ENCODE measurements at regions not wholly inside any gene's neighbourhood (a gene's known extent, or its start where the extent isn't known, plus 50 kb on each side); places are given as distances from the start of the nearest gene placed in this dataset.
"Not testable (repeated sequence)": the region's sequence is repeated elsewhere in the genome, so short reads cannot be mapped to it uniquely, and the experiment has no call there.

DNA sequence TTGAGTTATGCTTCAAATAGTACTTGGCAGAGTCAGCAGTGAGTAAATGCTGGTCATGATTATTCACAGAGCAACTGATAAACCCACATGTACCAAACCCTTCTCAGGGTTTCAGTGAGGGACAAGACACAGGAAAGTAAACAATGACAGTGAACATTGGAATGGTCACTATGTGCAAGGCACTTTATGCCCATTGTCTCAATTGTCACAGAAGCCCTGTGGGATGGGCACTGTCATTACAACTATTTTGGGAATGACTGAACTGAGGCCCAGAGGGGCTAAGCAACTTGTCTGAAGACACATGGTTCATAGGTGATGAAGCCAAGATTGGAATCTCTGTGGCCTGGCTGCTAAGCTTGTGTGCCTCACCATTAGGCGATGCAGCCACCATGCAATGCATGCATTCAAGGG lies 238.5 kb downstream of the RBM19 start:
- no peak for DNase-seq (ENCODE audit: low read depth in 2 of 3, low spot score in 2 of 3)

DNA sequence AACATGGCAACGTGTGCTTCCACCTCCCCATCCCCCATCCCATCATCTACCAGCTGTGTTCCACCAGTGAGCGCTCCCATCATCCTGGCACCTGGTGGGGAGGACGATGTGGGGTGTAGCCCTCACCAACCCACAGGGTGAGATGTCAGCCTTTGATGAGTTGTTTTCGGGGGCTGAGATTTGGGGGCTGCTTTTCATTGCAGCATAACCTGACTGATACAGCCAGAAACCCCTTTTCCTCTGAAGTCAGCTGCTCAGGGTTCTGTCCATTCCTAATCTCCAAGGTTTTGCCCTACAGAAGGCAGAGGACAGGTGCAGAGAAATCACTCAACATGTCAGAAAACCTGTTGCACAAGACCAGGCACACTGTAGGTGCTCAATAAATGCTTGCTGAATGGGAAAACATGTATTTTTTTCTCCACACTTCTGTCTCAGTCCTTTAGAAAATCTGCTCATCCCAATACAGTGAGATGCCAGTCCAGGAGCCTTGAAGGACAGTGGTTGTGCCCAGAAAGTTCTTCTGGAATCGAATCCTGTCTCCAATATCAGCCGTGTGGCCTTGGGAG lies 239.8 kb downstream of the RBM19 start:
- no peak for DNase-seq (ENCODE audit: low read depth in 2 of 3, low spot score in 2 of 3)

DNA sequence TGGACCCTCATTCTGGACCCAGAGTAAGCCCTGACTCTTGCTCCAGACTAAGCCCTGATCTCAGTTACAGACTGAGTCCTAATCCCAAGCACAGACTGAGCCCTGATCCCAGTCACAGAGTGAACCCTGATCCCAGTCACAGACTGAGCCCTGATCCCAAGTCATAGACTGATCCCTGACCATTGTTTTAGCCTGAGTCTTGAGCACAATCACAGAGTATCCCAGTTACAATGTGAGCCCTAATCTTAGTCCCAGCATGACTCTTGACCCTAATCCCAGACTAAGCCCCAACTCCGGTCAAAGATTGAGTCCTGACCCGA lies 240.6 kb downstream of the RBM19 start:
- no peak for DNase-seq (ENCODE audit: low read depth in 2 of 3, low spot score in 2 of 3)

DNA sequence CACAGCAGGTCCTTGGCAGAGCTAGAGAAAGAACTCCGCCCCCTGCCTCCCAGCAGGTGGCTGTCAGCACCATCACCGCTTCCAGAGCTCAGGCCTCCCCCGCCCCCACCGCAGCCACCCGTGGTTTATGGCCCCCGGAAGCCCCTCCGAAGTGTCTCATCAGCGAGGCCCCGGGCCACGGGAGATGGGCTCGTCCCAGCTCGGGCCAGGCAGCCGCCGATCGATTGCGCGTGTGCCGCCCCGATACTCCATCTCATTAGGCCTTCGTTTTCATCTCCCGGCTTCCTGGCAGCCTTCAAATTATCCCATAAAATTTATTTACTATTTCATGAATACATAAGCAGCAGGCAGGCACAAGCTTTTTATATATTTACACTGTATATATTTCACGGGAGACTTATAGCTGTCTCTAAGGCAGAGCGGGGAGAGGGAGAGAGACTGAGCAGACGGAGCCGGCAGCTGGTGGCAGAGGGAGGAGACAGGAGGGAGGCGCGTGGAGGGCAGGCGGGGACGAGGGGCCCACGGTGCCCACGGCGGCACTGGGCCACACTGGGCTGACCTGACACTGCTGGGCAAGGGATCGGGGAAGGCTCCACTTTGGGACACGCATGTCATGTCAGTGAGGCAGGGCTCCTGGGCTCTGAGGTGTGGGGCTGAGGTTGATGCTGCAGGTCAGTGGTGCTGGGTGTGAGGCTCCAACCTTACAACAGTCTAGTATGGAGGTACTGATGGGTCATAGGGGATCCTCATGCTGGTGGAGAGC lies 241.2 kb downstream of the RBM19 start:
- no peak for DNase-seq (ENCODE audit: low read depth in 2 of 3, low spot score in 2 of 3)

DNA sequence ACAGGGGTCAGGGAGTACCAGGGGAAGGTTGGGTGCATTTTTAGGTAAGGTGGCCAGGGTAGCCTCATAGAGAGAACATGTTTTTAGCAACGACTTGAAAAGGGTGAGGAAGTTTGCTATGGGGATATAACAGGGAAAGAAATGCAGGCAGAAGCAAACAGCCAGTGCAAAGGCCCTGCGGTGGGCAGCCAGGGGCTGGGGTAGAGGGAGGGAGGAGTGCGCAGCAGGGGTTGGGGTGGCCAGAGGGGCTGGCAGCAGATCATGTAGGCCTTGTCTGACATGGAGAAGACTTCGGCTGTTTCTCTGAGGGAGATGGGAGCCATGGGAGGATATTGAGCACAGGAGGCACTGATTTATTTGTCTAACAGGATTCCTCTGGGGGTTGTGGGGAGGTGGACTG lies 242.5 kb downstream of the RBM19 start:
- no peak for DNase-seq (ENCODE audit: low read depth in 2 of 3, low spot score in 2 of 3)

DNA sequence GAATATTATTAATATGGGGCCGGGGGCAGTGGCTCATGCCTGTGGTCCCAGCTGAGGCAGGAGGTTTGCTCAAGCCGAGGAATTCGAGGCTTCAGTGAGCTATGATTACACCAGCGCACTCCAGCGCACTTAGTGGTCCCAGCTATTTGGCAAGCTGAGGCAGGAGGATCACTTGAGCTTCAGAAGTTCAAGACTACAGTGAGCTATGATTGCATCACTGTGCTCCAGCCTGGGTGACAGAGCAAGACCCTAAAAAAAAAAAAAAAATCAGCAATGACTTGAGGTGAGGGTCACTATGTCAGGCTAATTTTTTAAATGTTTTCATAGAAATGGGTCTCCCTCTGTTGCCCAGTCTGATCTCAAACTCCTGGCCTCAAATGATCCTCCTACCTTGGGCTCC lies 243.4 kb downstream of the RBM19 start:
- no peak for DNase-seq (ENCODE audit: low read depth in 2 of 3, low spot score in 2 of 3)

DNA sequence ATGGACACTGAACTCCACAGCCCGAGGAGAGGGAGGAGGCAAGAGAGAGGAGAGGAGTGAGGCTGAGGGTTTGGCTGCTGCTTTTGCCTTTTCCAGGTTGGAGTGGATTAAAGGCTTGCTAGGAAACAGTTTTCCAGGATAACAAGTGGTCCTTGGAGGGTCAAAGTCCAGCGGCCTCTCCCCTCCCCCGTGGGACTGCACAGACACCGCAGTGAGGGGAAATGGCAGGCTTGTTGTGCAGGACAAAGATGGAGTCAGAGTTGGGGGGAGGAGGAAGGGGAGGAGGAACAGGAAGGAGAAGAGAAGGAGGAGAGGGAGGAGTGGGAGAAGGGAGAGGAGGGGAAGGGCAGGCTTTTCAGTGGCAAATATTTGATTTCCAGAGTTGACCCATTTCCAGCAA lies 245.5 kb downstream of the RBM19 start:
- no peak for DNase-seq (ENCODE audit: low read depth in 2 of 3, low spot score in 2 of 3)

DNA sequence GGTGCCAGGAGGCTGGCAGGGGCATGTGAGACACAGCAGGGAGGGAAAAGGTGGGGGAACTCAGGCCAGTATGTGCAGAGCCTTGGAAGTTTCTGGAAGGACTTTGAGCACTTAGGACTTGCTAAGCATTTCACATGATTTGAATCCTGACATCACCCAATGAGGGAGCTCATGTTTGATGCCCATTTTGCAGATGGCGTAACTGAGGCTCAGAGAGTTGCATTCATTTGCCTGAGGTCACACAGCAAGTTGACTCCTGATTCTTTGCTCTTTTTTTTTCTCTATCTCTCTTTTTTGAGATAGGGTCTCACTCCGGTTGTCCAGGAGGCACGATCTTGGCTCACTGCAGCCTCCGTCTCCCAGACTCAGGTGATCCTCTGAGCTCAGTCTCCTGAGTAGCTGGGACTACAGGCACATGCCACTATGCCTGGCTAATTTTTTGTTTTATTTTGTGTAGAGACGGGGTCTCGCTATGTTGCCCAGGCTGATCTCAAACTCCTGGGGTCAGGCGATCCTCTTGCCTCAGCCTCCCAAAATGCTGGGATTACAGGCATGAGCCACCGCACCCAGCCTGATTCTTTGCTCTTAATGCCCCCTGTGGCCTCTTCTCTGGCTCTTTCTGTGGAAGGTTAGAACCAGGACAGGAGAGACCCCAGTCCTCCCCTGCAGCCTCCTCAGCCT lies 246.1 kb downstream of the RBM19 start:
- no peak for DNase-seq (ENCODE audit: low read depth in 2 of 3, low spot score in 2 of 3)

DNA sequence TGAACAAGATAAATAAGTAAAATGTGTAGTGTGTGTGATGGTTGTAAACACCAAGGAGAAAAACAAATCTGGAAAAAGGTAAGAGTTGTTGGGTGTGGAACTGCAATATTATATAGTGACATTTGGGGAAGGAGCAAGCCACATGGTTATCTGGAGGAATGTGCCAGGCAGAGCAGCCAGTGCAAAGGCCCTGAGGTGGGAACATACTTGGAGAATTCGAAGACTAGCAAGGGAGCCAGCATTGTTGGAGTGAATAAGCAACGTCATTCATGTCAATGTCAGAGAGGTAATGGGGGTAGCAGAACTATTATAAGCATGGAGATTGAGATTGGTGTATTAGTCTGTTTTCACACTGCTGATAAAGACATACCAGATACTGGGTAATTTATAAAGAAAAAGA lies 241.5 kb upstream of the LHX5 start:
- no peak for DNase-seq (ENCODE audit: low read depth in 2 of 3, low spot score in 2 of 3)

DNA sequence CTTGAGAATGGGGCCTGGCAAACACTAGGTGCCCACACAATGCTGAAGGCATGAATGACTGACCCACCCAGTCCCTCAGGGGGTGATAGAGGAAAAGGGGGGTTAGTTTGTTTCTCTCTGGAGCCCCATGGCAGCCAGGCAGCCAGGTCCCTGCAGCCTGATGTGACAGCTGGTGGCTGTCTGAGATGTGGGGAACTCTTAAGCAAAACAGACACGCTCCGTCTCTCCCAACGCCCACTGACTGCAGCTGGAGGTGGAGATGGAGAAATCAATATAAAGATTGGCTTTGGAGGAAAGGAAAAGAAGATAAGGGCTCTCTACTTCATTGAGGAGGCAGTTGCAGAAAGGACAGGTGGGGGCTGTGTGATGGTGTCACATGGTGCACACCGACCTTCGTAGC lies 240.8 kb upstream of the LHX5 start:
- DNase-seq (ENCODE audit: low read depth in 2 of 3, low spot score in 2 of 3) = no peak

DNA sequence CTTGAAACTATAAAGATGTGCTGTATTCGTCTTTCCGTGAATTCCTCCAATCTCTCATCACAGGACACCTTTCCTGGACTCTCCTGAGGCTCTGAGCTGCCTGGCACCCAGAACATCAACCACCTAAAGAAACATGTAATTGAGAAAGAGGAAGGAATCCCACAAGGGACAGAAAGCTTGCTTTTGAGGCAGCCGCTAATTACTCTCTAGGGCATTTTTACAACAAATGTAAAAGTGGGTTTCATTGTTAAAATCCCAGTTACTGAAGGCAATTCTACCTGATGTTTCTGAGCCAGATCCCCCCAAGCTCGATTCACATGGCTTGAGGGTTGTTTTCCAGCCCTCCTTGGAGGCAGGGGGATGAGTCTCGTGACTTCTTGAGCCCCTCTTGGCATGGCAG lies 238.5 kb upstream of the LHX5 start:
- no peak for DNase-seq (ENCODE audit: low read depth in 2 of 3, low spot score in 2 of 3)

DNA sequence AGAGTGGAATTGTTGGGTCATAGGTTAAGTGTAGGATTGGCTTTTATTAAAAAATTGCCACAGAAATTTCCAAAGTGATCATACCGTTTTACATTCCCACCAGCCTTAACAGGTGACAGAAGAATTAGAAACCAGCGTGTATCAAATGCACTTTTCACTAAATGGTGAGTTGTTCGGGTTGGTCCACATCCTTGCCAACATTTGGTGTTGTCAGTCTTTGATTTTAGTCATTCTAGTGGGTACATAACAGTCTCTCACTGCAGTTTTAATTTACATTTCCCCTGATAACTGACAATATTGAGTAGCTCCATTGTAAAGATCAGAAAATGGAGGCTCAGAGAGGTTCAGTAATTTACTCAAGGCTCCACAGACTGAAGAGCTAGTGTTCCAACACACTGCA lies 237.8 kb upstream of the LHX5 start:
- DNase-seq (ENCODE audit: low read depth in 2 of 3, low spot score in 2 of 3) = no peak

DNA sequence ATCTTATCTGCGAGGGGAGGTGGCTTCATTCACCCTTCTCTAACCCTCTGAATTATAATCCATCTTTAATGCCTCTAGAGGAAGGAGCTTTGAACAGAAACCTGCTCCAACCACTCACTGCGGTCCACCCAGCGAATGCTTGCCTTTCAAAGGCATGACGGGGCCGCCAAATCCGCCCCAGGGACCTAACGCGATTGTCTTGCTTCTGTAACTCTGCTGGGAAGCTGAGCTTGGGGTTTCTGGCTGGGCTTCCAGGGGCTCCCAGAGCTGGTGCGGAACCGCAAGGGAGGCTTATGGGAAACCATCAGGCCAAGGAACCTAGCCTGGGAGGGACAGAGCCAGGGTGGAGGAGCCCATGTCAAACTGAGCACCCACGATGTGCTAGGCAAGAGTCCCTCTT lies 231.2 kb upstream of the LHX5 start:
- no peak for DNase-seq (ENCODE audit: low read depth in 2 of 3, low spot score in 2 of 3)

DNA sequence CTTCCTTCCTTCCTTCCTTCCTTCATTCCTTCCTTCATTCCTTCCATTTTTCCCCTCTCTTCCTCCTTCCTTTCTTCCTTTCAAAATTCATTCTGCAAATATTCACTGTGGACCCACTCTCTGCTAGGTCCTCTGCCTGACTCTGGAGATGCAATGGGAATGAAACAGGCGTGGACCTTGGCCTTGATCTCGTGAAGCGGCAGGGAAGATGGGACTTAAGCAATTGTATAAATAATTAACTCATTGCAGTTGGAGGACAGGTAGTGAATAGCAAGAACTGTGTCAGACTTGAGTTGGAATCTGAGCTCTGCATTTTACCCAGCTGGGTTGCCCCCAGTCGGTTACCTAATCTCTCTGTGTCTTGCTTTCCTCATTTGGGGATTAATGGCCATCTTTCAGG lies 230.6 kb upstream of the LHX5 start:
- no peak for DNase-seq (ENCODE audit: low read depth in 2 of 3, low spot score in 2 of 3)

DNA sequence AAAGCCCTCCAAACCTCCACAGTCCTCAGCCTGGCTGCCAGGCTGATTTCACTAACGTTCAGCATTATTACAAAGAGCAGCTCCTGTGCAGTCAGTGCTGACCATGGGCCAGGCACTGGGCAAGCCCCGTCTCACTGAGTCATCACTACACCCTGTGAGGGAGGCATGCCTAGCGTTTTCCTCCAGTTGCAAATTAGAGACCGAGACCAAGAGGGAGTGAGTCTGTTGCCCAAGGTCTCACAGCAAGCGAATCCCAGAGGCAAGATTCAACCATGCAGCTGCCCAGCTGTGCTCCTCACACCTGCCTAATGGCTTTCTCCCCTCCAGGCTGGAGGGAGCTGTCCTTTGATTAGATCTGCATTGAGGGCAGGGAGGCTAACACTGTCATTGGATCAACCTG lies 229.3 kb upstream of the LHX5 start:
- DNase-seq (ENCODE audit: low read depth in 2 of 3, low spot score in 2 of 3) = no peak

DNA sequence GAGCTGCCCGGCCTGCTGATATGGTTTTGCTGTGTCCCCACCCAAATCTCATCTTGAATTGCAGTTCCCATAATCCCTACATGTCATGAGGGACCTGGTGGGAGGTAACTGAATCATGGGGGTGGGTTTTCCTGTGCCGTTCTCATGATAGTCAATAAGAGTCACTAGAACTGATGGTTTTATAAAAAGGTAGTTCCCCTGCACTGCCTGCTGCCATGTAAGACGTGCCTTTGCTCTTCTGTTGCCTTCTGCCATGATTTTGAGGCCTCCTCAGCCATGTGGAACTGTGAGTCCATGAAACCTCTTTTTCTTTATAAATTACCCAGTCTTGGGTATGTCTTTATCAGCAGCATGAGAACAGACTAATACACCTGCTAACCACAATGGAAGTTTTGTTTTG lies 228.3 kb upstream of the LHX5 start:
- DNase-seq (ENCODE audit: low read depth in 2 of 3, low spot score in 2 of 3) = not testable (repeated sequence)

DNA sequence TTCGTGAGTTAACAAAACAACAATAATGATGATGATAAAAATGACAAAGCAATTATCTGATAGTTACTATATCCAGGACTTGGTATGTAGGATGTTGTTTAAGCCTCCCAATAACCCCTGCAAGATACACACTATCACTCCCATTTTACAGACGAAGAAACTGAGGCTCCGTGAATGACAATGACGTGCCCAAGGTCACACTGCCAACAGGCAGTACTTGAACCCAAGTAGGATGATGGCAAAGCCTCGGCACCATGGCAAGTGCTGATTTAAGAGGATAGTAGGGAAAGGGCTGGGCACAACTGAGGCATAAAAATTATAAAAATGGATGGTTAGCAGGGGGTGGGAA lies 226.8 kb upstream of the LHX5 start:
- DNase-seq (ENCODE audit: low read depth in 2 of 3, low spot score in 2 of 3) = no peak

DNA sequence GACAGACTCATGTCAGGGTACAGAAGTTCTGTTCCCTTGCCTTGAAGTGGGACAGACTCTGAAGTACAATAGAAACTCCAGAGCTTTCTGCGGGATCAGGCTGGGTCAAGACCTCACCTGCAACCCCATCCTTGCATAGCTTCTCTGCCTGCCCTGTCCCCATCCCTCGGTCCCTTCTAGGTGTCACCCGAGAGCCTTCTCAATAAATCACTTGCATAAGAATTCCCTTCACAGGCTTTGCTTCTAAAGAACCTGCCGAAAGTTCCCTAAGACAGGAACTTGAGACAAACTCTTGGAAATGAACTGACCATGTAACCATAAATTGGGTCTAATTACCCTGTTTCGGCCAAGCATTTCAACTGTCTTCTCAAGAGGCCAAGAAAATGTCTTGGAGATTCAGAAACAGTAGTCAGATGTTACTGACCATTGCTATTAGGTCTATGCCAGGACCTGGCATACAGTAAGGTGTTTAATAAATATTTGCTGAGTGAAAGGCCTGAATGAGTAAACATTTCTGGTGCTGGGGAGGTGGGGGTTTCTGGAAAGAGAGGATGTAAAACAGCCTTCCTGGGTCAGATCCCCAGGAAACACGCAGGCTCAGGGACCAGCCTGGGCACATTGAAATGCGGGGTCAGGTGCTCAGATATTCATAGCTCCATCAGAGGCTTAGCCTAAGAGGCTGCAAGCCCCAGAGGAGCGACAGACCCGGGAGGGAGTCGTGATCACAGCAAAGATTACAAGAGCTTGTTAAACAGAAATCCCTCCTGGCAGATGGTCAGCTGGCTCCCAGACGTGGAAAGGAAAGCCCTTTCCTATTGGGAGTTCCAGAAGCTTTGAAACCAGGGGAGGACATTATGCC lies 226.2 kb upstream of the LHX5 start:
- DNase-seq (ENCODE audit: low read depth in 2 of 3, low spot score in 2 of 3) = no peak

DNA sequence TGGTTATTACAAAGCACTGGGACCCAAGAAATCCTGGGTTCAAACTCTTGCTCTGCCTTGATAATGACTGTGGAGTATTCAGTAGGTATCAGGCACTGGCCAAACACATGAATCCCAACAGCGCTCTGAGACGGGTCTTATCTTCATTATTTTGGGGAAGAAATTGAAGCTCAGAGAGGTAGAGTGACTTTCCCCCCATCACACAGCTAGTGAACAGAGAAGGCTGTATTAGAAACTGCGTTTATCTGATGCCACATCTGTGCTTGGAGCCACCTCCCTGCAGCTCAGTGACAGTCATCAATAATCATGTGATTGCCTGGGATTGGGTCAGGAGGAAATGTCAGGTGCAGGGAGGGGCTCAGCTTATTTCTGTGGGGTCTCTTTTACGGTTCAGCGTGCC lies 225.4 kb upstream of the LHX5 start:
- no peak for DNase-seq (ENCODE audit: low read depth in 2 of 3, low spot score in 2 of 3)

DNA sequence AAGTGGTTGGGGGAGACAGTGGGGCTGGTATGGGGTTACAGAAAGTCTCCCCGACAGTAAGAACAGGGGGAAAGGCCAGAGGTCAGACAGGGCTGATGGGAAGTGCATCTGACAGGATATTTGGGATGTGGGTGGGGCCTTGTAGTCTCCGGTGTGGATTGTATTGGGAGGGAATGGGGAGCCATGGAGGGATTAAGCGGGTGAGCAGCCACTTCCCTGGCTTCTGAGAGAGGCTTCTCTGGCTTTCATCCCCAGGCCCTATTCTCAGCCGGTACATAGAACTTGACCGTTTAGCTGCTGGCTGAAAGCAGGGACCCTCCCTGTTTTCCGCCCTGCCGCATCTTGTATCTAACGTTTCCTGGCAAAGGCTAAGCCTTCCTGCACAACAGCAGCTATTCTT lies 222.0 kb upstream of the LHX5 start:
- no peak for DNase-seq (ENCODE audit: low read depth in 2 of 3, low spot score in 2 of 3)

DNA sequence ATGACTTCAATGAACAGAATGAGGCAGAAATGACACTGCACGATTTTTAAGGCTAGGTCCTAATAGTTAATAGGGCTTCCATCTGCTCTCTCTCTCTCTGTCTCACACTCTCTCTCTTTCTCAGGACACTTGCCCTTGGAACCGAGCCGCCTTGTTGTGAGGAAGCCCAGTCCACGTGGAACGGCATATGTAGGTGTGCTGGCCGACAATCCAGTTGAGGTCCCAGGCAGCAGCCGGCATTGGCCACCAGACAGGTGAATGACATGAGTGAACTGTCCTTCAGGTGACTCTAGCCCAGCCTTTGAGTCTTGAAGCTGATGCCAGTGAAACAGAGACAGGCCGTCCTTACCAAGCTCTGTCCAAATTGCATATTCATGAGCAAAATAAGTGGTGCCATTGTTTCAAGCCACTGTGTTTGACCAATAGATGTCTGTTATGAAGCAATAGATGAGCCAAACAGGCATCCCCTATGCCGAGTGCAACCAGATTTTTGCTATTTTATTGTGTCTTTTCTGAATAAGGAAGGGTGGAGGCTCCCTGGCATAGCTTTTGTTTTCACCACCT lies 217.5 kb upstream of the LHX5 start:
- DNase-seq (ENCODE audit: low read depth in 2 of 3, low spot score in 2 of 3) = no peak

Data from hematopoietic multipotent progenitor cell (in vitro differentiated cells).